Vagina (tissue), 2 donors: ENCODE measurements at regions not wholly inside any gene's neighbourhood (a gene's known extent, or its start where the extent isn't known, plus 50 kb on each side); places are given as distances from the start of the nearest gene placed in this dataset.

Source experiments
- DNase-seq, 2 donors: peaks; one replicate each; pipeline ENCODE4 v3.0.0-alpha.2; 2017; ENCODE audit errors: extremely low spot score in 2 of 2
- H3K27ac ChIP-seq: fragments of 200-600 bp; sonication (generic); one replicate; pipeline ENCODE4 v1.5.1; 2019
- H3K27me3 ChIP-seq: fragments of 200-600 bp; sonication (generic); one replicate; pipeline ENCODE4 v1.5.1; 2019
- H3K36me3 ChIP-seq, 2 donors: fragments of 200-600 bp; sonication (generic); one replicate each; pipeline ENCODE4 v1.5.1; 2017 to 2019
- H3K4me1 ChIP-seq: fragments of 200-600 bp; sonication (generic); one replicate; pipeline ENCODE4 v1.5.1; 2019
- H3K4me3 ChIP-seq, 2 donors: fragments of 200-600 bp; sonication (generic); 1 replicate in 1 of 2; 2 replicates in 1 of 2; pipeline ENCODE4 v1.5.1; 2016 to 2019
- H3K9me3 ChIP-seq: fragments of 200-600 bp; sonication (generic); one replicate; pipeline ENCODE4 v1.5.1; 2019
- CTCF ChIP-seq, 3 experiments: fragments of 450-650 bp in 2 of 3; fragments of 200-600 bp in 1 of 3; sonication (generic) in 1 of 3; IDR thresholded peaks; one replicate each; pipeline ENCODE4 v1.5.1; 2017 to 2019; ENCODE audit warnings: antibody characterized with exemption in 3 of 3, mild to moderate bottlenecking in 2 of 3, moderate library complexity in 2 of 3
- POLR2A ChIP-seq, 2 donors: fragments of 450-650 bp; IDR thresholded peaks; one replicate each; pipeline ENCODE4 v1.6.1; 2017; ENCODE audit warnings: antibody characterized with exemption in 2 of 2, mild to moderate bottlenecking in 2 of 2, moderate library complexity in 2 of 2
- POLR2AphosphoS5 ChIP-seq, 2 donors: sonication (generic); formaldehyde crosslinking; IDR thresholded peaks; one replicate each; pipeline ENCODE4 v1.9.0; 2017; ENCODE audit warnings: antibody characterized with exemption in 2 of 2, mild to moderate bottlenecking in 2 of 2, low read depth in 1 of 2; ENCODE audit not compliant: insufficient read depth in 1 of 2
- intact Hi-C: fragments of 100-400 bp; cut with DNase I; formaldehyde crosslinking; loops from one replicate; pipeline ENCODE4 v1.15.1; 2023

- H3K27ac ChIP-seq: no peak overlapping the region
- H3K4me1 ChIP-seq: no peaks in the 10 kb centered on the region
- no peaks in the 10 kb centered on the region for H3K36me3 ChIP-seq
- intact Hi-C loops: no loop called here
- H3K4me3 ChIP-seq: no peak overlapping the region
- no peak for TF ChIP-seq CTCF (IDR thresholded peaks at IDR 0.05)
- TF ChIP-seq POLR2A (IDR thresholded peaks at IDR 0.05): no peak
- no peak for TF ChIP-seq POLR2AphosphoS5 (IDR thresholded peaks at IDR 0.05; ENCODE audit: insufficient read depth in 1 of 2, low read depth in 1 of 2)
- no peak for DNase-seq
- no peaks in the 10 kb centered on the region for H3K27me3 ChIP-seq
- no peaks in the 10 kb centered on the region for H3K9me3 ChIP-seq
Observed at GRCh38 chr3:109532257-109533216, 195.2 kb upstream of the DPPA4 start.

GRCh38 chr3:109545746-109546145, 208.4 kb upstream of the DPPA4 start:
- H3K9me3 ChIP-seq: no peaks in the 10 kb centered on the region
- H3K27ac ChIP-seq: no peak overlapping the region
- no peak overlapping the region for H3K4me3 ChIP-seq
- no peaks in the 10 kb centered on the region for H3K36me3 ChIP-seq
- no peak for DNase-seq
- no peaks in the 10 kb centered on the region for H3K4me1 ChIP-seq
- intact Hi-C loops: no loop called here
- TF ChIP-seq POLR2A (IDR thresholded peaks at IDR 0.05): no peak
- TF ChIP-seq CTCF (IDR thresholded peaks at IDR 0.05): no peak
- no peak for TF ChIP-seq POLR2AphosphoS5 (IDR thresholded peaks at IDR 0.05; ENCODE audit: insufficient read depth in 1 of 2, low read depth in 1 of 2)
- no peaks in the 10 kb centered on the region for H3K27me3 ChIP-seq

- Histone ChIP-seq H3K9me3 (no peaks in the 10 kb centered on the region), H3K4me1 (no peaks in the 10 kb centered on the region), H3K4me3 (no peak overlapping the region), H3K36me3 (no peaks in the 10 kb centered on the region), H3K27ac (no peak overlapping the region), H3K27me3 (no peaks in the 10 kb centered on the region)
- intact Hi-C loops: no loop called here
- DNase-seq: no peak
- TF ChIP-seq POLR2AphosphoS5 (IDR thresholded peaks at IDR 0.05; ENCODE audit: insufficient read depth in 1 of 2, low read depth in 1 of 2) (no peak), POLR2A (IDR thresholded peaks at IDR 0.05) (no peak), CTCF (IDR thresholded peaks at IDR 0.05) (no peak)
Observed at GRCh38 chr3:109548192-109548938, 211.0 kb upstream of the DPPA4 start.

- Histone ChIP-seq H3K9me3 (no peaks in the 10 kb centered on the region), H3K4me3 (no peak overlapping the region), H3K27ac (no peak overlapping the region), H3K4me1 (no peaks in the 10 kb centered on the region), H3K36me3 (no peaks in the 10 kb centered on the region), H3K27me3 (no peaks in the 10 kb centered on the region)
- TF ChIP-seq POLR2A (IDR thresholded peaks at IDR 0.05): no peak
- no peak for TF ChIP-seq POLR2AphosphoS5 (IDR thresholded peaks at IDR 0.05; ENCODE audit: insufficient read depth in 1 of 2, low read depth in 1 of 2)
- no peak for TF ChIP-seq CTCF (IDR thresholded peaks at IDR 0.05)
- DNase-seq: no peak
- intact Hi-C loops: no loop called here
Observed at GRCh38 chr3:109553591-109554371, 216.4 kb upstream of the DPPA4 start.
